Esophagus muscularis mucosa (tissue), 4 donors: ENCODE measurements at regions not wholly inside any gene's neighbourhood (a gene's known extent, or its start where the extent isn't known, plus 50 kb on each side); places are given as distances from the start of the nearest gene placed in this dataset.

Experiments
- DNase-seq: peaks from one replicate; pipeline ENCODE4 v3.0.0-alpha.2; 2017; ENCODE audit errors: extremely low spot score
- H3K27ac ChIP-seq, 4 donors: fragments of 200-600 bp; sonication (generic); replicated peaks in 1 of 4; 1 replicate in 3 of 4; 2 replicates in 1 of 4; pipeline ENCODE4 v1.5.1; 2016 to 2019; ENCODE audit warnings: mild to moderate bottlenecking in 1 of 4
- H3K27me3 ChIP-seq, 4 donors: fragments of 200-600 bp; sonication (generic); one replicate each; pipeline versions ENCODE4 v1.5.1 to v1.6.0; 2016 to 2019
- H3K36me3 ChIP-seq, 4 donors: fragments of 200-600 bp; sonication (generic); one replicate each; pipeline ENCODE4 v1.5.1; 2016 to 2019
- H3K4me1 ChIP-seq, 4 donors: fragments of 200-600 bp; sonication (generic); one replicate each; pipeline ENCODE4 v1.5.1; 2016 to 2019
- H3K4me3 ChIP-seq, 4 donors: fragments of 200-600 bp; sonication (generic); 1 replicate in 2 of 4; 2 replicates in 2 of 4; pipeline ENCODE4 v1.5.1; 2016 to 2019; ENCODE audit warnings: mild to moderate bottlenecking in 4 of 4, moderate library complexity in 1 of 4
- H3K9me3 ChIP-seq, 4 donors: fragments of 200-600 bp; sonication (generic); 1 replicate in 3 of 4; 2 replicates in 1 of 4; pipeline ENCODE4 v1.5.1; 2016 to 2019
- EP300 ChIP-seq: sonication (generic); formaldehyde crosslinking; IDR thresholded peaks from one replicate; pipeline ENCODE4 v1.6.1; 2017; ENCODE audit warnings: antibody characterized with exemption
- POLR2A ChIP-seq: fragments of 450-650 bp; IDR thresholded peaks from one replicate; pipeline ENCODE4 v1.6.1; 2017; ENCODE audit warnings: antibody characterized with exemption, moderate library complexity, mild to moderate bottlenecking, low read depth
- POLR2AphosphoS5 ChIP-seq, 2 donors: sonication (generic); formaldehyde crosslinking; IDR thresholded peaks; one replicate each; pipeline ENCODE4 v1.6.1; 2017; ENCODE audit warnings: antibody characterized with exemption in 2 of 2
- WGBS: methylation state at CpG from one replicate; pipeline ENCODE4 v1.1.5; 2018; 5-methylcytosine and 5-hydroxymethylcytosine counted together
- intact Hi-C: fragments of 100-400 bp; cut with DNase I; formaldehyde crosslinking; loops from one replicate; pipeline ENCODE4 v1.15.1; 2023
- small RNA-seq, 3 donors: library from RNA; depleted of rRNA; stranded (forward); fragments of <200 nt; gene quantifications; one replicate each; pipeline ENCODE3, GENCODE V24; 2016
- TF ChIP-seq, protein P1 (sequence below), 3 experiments: fragments of 200-600 bp in 2 of 3; fragments of 450-650 bp in 1 of 3; sonication (generic) in 2 of 3; IDR thresholded peaks; one replicate each; pipeline ENCODE4 v1.5.1; 2017 to 2019; ENCODE audit warnings: antibody characterized with exemption in 3 of 3, mild to moderate bottlenecking in 2 of 3, moderate library complexity in 1 of 3

DNA sequence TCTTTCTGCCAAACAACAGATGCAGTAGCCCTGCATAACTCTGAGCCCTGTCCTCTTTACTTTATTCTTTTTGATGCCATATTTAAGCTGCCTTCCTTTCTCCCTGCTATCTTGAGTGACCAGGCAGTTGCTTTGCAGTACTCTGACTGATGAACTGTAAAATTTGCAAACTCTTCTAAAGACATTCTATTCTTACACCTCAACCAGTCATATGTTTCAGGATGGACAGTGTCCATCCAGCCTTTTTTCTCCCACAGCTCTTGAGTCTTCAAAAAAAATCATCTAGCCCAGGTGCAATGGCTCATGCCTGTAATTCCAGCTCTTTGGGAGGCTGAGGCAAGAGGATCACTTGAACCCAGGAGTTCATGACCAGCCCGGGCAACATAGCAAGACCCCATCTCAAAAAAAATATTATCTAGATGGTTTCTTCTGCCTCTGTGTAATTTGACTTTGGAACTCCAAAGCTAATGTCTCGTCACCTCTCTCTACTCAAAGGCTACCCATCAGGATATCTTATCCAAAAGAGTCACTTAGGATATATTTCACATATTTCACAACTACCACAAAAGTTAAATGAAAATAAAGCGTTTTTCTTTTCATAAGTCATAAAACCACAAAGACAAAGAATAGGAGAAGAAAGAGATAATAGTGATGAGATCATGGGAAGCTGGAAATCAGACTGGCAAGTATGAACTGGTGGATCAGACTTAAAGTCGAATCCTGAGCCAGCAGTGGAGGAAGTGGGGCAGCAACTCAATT is 54.6 kb upstream of the IPO9 start:
- no peak for DNase-seq
- Histone ChIP-seq H3K27ac (no peak overlapping the region), H3K4me1 (peaks cover 8 to 61% (median 16%) of the 10 kb centered on the region in 4 donors), H3K4me3 (no peak overlapping the region), H3K36me3 (no peaks in the 10 kb centered on the region), H3K27me3 (no peaks in the 10 kb centered on the region), H3K9me3 (peaks cover 0 to 17% (median 0%) of the 10 kb centered on the region in 4 donors)
- TF ChIP-seq POLR2AphosphoS5 (IDR thresholded peaks at IDR 0.05) (no peak), POLR2A (no peak), EP300 (no peak)
- TF ChIP-seq, protein P1, sequence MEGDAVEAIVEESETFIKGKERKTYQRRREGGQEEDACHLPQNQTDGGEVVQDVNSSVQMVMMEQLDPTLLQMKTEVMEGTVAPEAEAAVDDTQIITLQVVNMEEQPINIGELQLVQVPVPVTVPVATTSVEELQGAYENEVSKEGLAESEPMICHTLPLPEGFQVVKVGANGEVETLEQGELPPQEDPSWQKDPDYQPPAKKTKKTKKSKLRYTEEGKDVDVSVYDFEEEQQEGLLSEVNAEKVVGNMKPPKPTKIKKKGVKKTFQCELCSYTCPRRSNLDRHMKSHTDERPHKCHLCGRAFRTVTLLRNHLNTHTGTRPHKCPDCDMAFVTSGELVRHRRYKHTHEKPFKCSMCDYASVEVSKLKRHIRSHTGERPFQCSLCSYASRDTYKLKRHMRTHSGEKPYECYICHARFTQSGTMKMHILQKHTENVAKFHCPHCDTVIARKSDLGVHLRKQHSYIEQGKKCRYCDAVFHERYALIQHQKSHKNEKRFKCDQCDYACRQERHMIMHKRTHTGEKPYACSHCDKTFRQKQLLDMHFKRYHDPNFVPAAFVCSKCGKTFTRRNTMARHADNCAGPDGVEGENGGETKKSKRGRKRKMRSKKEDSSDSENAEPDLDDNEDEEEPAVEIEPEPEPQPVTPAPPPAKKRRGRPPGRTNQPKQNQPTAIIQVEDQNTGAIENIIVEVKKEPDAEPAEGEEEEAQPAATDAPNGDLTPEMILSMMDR (IDR thresholded peaks at IDR 0.05), result no peak
- WGBS, result 68% methylated on average over 4 of the region's 4 CpGs
- intact Hi-C loops, result no loop called here

DNA sequence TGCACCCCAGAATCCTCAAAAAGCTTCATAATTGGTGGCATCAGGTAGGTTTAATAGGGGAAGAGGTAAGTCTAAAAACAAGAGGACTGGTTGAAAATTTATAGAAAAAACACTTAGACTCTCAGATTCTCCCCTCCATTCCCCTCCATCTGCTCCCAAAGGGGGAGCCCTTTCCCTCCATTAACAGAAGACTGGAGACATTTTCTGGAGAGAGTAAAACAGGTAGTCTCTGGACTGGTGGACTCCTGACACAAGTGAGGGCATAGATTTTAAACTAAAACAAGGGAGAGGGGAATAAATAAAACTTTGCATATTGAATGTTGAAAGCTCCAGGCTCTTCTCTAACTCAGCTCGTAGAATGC is 54.0 kb upstream of the IPO9 start:
- Histone ChIP-seq H3K4me1 (peaks cover 6 to 60% (median 13%) of the 10 kb centered on the region in 4 donors), H3K9me3 (peaks cover 0 to 17% (median 0%) of the 10 kb centered on the region in 4 donors), H3K4me3 (no peak overlapping the region), H3K27me3 (no peaks in the 10 kb centered on the region), H3K27ac (no peak overlapping the region), H3K36me3 (no peaks in the 10 kb centered on the region)
- WGBS, result 100% methylated on average over 1 of the region's 1 CpG
- intact Hi-C loops, result no loop called here
- DNase-seq, result no peak
- TF ChIP-seq EP300 (no peak), POLR2A (no peak), POLR2AphosphoS5 (IDR thresholded peaks at IDR 0.05) (no peak)
- TF ChIP-seq, protein P1 (IDR thresholded peaks at IDR 0.05), result no peak

DNA sequence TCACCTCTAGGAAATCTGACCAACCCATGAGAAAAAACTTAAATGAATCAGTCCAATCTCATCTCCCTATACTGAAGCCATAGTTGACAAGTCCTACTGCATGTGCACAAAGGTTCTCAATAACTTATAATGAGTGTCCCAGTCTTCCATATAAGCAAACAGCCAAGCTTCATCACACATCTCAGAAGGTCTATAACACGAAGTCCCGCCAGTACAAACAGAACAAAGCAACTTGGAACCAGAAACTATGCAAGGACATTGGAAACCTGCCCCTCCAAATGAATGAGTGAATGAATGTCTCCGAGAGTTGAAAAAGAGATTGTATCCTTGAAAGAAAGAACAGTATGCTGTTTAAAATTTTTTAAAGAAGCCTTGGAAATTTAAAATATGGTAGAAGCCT is 53.6 kb upstream of the IPO9 start:
- no peak overlapping the region for H3K4me3 ChIP-seq
- peaks cover 0 to 3% (median 1%) of the 10 kb centered on the region in 4 donors for H3K36me3 ChIP-seq
- H3K27me3 ChIP-seq, result no peaks in the 10 kb centered on the region
- DNase-seq, result no peak
- H3K4me1 ChIP-seq, result peaks cover 2 to 56% (median 11%) of the 10 kb centered on the region in 4 donors
- peaks cover 0 to 17% (median 0%) of the 10 kb centered on the region in 4 donors for H3K9me3 ChIP-seq
- no peak overlapping the region for H3K27ac ChIP-seq
- 89% methylated on average over 3 of the region's 3 CpGs for WGBS
- TF ChIP-seq, protein P1 (IDR thresholded peaks at IDR 0.05), result no peak
- no peak for TF ChIP-seq POLR2A
- TF ChIP-seq EP300, result no peak
- TF ChIP-seq POLR2AphosphoS5 (IDR thresholded peaks at IDR 0.05), result no peak
- intact Hi-C loops, result no loop called here

DNA sequence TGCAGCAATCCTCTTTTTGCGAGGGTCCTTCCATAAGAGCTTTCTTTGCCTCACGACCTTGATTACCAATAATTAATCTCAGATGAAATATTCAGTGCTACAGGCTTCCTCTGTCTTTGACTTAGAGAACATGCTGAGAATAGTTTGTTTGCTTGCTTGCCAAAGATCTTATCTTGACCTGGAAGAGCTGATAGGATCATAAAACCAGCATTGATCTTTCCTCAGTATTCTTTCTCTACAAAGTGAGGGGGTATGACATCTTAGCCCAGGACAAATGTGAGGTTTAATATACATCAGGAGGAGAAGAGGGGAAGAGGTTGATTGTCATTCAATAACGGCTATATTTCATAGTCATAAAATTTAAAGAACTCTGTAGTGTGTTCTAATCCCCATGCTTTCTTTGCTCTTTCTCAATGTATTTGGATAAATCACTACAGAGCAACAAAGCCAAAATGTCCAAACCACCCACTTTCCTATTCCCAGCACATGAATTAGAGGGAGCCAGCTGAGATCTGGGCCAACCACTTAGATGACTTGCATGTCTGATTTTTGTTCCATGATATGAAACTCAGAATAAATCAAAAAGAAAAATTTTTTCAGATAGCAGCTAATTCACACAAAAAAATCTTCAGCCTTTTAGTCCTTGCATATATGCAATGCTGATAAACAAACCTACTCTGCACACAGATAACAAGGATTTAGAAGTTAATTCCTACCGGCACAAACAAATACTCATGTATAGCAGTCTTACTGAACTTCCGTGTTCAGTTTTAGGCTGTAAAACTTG is 50.5 kb upstream of the IPO9 start:
- WGBS, result 74% methylated on average over 5 of the region's 5 CpGs
- Histone ChIP-seq H3K27me3 (no peaks in the 10 kb centered on the region), H3K9me3 (no peaks in the 10 kb centered on the region), H3K4me1 (peaks cover 0 to 53% (median 9%) of the 10 kb centered on the region in 4 donors), H3K4me3 (no peak overlapping the region), H3K36me3 (peaks cover 12 to 34% (median 32%) of the 10 kb centered on the region in 4 donors), H3K27ac (peak overlapping the region in 3 of 4 donors; percentile 20 to 52 (median 49))
- intact Hi-C loops, result no loop called here
- no peak for DNase-seq
- TF ChIP-seq EP300 (no peak), POLR2A (no peak), POLR2AphosphoS5 (IDR thresholded peaks at IDR 0.05) (no peak)
- TF ChIP-seq, protein P1 (IDR thresholded peaks at IDR 0.05), result no peak

Small RNA genes in the stretch of these regions (small RNA-seq; reads per million reads assigned to genes)
- gene MIR5191 (0 reads per million in 3 donors), gene RNU6-501P (0 reads per million in 3 donors)
